GM12891 (cell line): ENCODE measurements at regions not wholly inside any gene's neighbourhood (a gene's known extent, or its start where the extent isn't known, plus 50 kb on each side); places are given as distances from the start of the nearest gene placed in this dataset.

Experiments
- PAX5 ChIP-seq: IDR thresholded peaks from 2 replicates; pipeline ENCODE4 v1.6.1; 2011; ENCODE audit warnings: low read length, moderate library complexity, mild to moderate bottlenecking; ENCODE audit not compliant: insufficient read depth, severe bottlenecking
- POLR2A ChIP-seq: IDR thresholded peaks from 2 replicates; pipeline ENCODE4 v1.6.1; 2011; ENCODE audit warnings: low read depth, low read length, control low read depth
- POLR2AphosphoS5 ChIP-seq: IDR thresholded peaks from 2 replicates; pipeline ENCODE4 v1.6.1; 2011; ENCODE audit warnings: low read depth, low read length, control low read depth
- POU2F2 ChIP-seq: IDR thresholded peaks from 2 replicates; pipeline ENCODE4 v1.6.1; 2011; ENCODE audit warnings: low read depth, mild to moderate bottlenecking, control low read depth, low read length, moderate library complexity
- SPI1 ChIP-seq: IDR thresholded peaks from 2 replicates; pipeline ENCODE4 v1.6.1; 2011; ENCODE audit warnings: low read depth, low read length, control low read depth
- TAF1 ChIP-seq: IDR thresholded peaks from 2 replicates; pipeline ENCODE4 v1.6.1; 2011; ENCODE audit warnings: low read depth, low read length, control low read depth

DNA sequence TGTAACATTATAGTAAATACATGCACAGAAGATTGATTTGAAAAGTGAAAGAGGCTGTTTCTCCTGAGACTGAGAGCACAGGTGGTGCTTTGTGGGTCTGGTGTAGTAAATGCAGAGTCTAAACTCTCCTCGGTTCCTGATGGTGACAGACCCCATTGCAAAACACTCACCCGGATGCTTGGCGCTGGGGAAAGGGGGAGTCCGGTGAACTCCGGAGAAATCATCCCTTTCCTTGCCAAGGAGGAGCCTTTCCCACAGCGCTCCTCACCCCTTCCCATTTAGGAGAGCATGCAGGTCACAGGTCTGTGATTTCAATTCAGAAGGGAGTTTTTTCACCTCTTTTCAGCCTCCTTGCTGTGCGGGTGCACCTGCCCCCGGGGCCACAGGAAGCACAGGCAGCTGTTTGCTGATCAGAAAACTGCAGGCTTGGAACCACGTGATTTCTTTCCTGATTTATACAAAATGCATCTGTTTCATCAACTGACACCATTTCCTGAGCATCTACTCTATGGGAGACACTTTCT is 75.6 kb upstream of the LYZL2 start:
- no peak; the same call in 1 of the 2 replicates for TF ChIP-seq POLR2AphosphoS5
- no peak for TF ChIP-seq POLR2A
- TF ChIP-seq SPI1 = no peak
- TF ChIP-seq TAF1 = no peak
- no peak for TF ChIP-seq PAX5
- no peak for TF ChIP-seq POU2F2
